ENCODE measurements at regions not wholly inside any gene's neighbourhood (a gene's known extent, or its start where the extent isn't known, plus 50 kb on each side); places are given as distances from the start of the nearest gene placed in this dataset.

- TF ChIP-seq CTCF (IDR thresholded peaks at IDR 0.05), result no peak
- no peak for TF ChIP-seq RFX5 (IDR thresholded peaks at IDR 0.05; ENCODE audit: low read length)
- TF ChIP-seq REST (IDR thresholded peaks at IDR 0.05; ENCODE audit: low read depth, low read length), result no peak
- TF ChIP-seq USF2 (IDR thresholded peaks at IDR 0.05; ENCODE audit: borderline replicate concordance, low read depth, low read length), result no peak
- no peak for TF ChIP-seq RAD21 (IDR thresholded peaks at IDR 0.05; ENCODE audit: low read length)
- TF ChIP-seq JUND (IDR thresholded peaks at IDR 0.05), result no peak
- no peak for TF ChIP-seq NFIC (IDR thresholded peaks at IDR 0.05; ENCODE audit: borderline replicate concordance)
- no peak for TF ChIP-seq IRF3 (IDR thresholded peaks at IDR 0.05; ENCODE audit: low read depth, low read length)
These were observed 415.1 kb downstream of the INHBA start for GRCh38 chr7:41287559-41288335.

Measured in SK-N-SH (cell line).